Neural cell (in vitro differentiated cells): ENCODE measurements at regions not wholly inside any gene's neighbourhood (a gene's known extent, or its start where the extent isn't known, plus 50 kb on each side); places are given as distances from the start of the nearest gene placed in this dataset.

Experiments
- EP300 ChIP-seq: fragments of 450-650 bp; conservative IDR thresholded peaks from 2 replicates; pipeline ENCODE4 v1.6.1; 2014; ENCODE audit warnings: antibody characterized with exemption, mild to moderate bottlenecking, moderate library complexity; ENCODE audit not compliant: poor library complexity, severe bottlenecking
- EZH2 ChIP-seq: fragments of 200-600, 300-800 bp; shearing (Covaris generic), sonication (generic); IDR thresholded peaks from 2 replicates; pipeline ENCODE4 v1.6.1; 2014; ENCODE audit warnings: antibody characterized with exemption, low read length, borderline replicate concordance, mild to moderate bottlenecking; ENCODE audit not compliant: insufficient read depth, poor library complexity, severe bottlenecking
- MXI1 ChIP-seq: fragments of 450-650 bp; conservative IDR thresholded peaks from 2 replicates; pipeline ENCODE4 v1.6.1; 2014; ENCODE audit warnings: antibody characterized with exemption, mild to moderate bottlenecking; ENCODE audit not compliant: poor library complexity, severe bottlenecking
- POLR2AphosphoS5 ChIP-seq: IDR thresholded peaks from 2 replicates; pipeline ENCODE4 v1.6.1; 2012
- RAD21 ChIP-seq: fragments of 450-650 bp; conservative IDR thresholded peaks from 2 replicates; pipeline ENCODE4 v1.6.1; 2014; ENCODE audit warnings: antibody characterized with exemption, mild to moderate bottlenecking, moderate library complexity
- SMC3 ChIP-seq: fragments of 450-650 bp; conservative IDR thresholded peaks from 2 replicates; pipeline ENCODE4 v1.6.1; 2014; ENCODE audit warnings: antibody characterized with exemption, mild to moderate bottlenecking, moderate library complexity; ENCODE audit not compliant: poor library complexity
- TAF1 ChIP-seq: IDR thresholded peaks from 2 replicates; pipeline ENCODE4 v1.6.1; 2012; ENCODE audit warnings: low read depth
- TF ChIP-seq, protein P1 (sequence below): fragments of 450-650 bp; IDR thresholded peaks from 2 replicates; pipeline ENCODE4 v1.5.1; 2014; ENCODE audit warnings: antibody characterized with exemption, mild to moderate bottlenecking, moderate library complexity; ENCODE audit not compliant: poor library complexity, severe bottlenecking
- TF ChIP-seq, protein P2 (sequence below): IDR thresholded peaks from 2 replicates; pipeline ENCODE4 v1.6.1; 2012; ENCODE audit warnings: borderline replicate concordance

DNA sequence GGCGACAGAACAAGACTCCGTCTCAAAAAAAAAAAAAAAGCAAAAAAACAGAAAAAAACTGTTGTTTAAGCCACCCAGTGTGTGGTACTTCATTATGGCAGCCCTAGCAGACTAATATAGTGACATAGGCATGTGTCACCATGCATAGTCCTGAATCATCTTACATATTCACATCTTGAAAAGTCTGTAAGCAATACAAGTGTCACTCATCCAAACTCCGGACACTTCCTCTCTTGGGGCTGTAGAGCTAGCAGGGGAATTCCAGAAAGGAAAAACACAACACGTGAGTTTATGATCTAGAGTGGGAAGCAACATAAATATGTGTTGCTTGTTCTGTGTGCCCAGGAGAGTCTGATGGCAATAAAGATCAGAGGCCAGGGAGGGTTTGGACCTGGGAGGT is 81.6 kb upstream of the KCNE2 start:
- TF ChIP-seq, protein P1, sequence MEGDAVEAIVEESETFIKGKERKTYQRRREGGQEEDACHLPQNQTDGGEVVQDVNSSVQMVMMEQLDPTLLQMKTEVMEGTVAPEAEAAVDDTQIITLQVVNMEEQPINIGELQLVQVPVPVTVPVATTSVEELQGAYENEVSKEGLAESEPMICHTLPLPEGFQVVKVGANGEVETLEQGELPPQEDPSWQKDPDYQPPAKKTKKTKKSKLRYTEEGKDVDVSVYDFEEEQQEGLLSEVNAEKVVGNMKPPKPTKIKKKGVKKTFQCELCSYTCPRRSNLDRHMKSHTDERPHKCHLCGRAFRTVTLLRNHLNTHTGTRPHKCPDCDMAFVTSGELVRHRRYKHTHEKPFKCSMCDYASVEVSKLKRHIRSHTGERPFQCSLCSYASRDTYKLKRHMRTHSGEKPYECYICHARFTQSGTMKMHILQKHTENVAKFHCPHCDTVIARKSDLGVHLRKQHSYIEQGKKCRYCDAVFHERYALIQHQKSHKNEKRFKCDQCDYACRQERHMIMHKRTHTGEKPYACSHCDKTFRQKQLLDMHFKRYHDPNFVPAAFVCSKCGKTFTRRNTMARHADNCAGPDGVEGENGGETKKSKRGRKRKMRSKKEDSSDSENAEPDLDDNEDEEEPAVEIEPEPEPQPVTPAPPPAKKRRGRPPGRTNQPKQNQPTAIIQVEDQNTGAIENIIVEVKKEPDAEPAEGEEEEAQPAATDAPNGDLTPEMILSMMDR = no peak
- TF ChIP-seq, protein P2, sequence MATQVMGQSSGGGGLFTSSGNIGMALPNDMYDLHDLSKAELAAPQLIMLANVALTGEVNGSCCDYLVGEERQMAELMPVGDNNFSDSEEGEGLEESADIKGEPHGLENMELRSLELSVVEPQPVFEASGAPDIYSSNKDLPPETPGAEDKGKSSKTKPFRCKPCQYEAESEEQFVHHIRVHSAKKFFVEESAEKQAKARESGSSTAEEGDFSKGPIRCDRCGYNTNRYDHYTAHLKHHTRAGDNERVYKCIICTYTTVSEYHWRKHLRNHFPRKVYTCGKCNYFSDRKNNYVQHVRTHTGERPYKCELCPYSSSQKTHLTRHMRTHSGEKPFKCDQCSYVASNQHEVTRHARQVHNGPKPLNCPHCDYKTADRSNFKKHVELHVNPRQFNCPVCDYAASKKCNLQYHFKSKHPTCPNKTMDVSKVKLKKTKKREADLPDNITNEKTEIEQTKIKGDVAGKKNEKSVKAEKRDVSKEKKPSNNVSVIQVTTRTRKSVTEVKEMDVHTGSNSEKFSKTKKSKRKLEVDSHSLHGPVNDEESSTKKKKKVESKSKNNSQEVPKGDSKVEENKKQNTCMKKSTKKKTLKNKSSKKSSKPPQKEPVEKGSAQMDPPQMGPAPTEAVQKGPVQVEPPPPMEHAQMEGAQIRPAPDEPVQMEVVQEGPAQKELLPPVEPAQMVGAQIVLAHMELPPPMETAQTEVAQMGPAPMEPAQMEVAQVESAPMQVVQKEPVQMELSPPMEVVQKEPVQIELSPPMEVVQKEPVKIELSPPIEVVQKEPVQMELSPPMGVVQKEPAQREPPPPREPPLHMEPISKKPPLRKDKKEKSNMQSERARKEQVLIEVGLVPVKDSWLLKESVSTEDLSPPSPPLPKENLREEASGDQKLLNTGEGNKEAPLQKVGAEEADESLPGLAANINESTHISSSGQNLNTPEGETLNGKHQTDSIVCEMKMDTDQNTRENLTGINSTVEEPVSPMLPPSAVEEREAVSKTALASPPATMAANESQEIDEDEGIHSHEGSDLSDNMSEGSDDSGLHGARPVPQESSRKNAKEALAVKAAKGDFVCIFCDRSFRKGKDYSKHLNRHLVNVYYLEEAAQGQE = no peak
- TF ChIP-seq RAD21 (no peak), POLR2AphosphoS5 (no peak), SMC3 (no peak), EZH2 (no peak), EP300 (no peak), MXI1 (no peak), TAF1 (no peak)
